Neural progenitor cell (in vitro differentiated cells): ENCODE measurements at regions not wholly inside any gene's neighbourhood (a gene's known extent, or its start where the extent isn't known, plus 50 kb on each side); places are given as distances from the start of the nearest gene placed in this dataset.

Experiments used
- DNase-seq: peaks from one replicate; pipeline ENCODE4 v3.0.0-alpha.2; 2016; ENCODE audit warnings: low spot score
- H2AFZ ChIP-seq: fragments of 200-600 bp; sonication (generic); replicated peaks from 2 replicates; pipeline ENCODE4 v1.6.1; 2016; ENCODE audit warnings: antibody characterized with exemption
- H3F3A ChIP-seq: fragments of 200-600 bp; sonication (generic); 2 replicates; pipeline ENCODE4 v1.6.1; 2016; ENCODE audit warnings: antibody characterized with exemption, low read depth
- H3K27ac ChIP-seq: fragments of 200-600 bp; sonication (generic); 2 replicates; pipeline ENCODE4 v1.5.1; 2016; ENCODE audit warnings: mild to moderate bottlenecking
- H3K27me3 ChIP-seq: fragments of 200-600 bp; sonication (generic); 2 replicates; pipeline ENCODE4 v1.6.1; 2016; ENCODE audit warnings: mild to moderate bottlenecking, moderate library complexity
- H3K36me3 ChIP-seq: fragments of 200-600 bp; sonication (generic); 2 replicates; pipeline ENCODE4 v1.5.1; 2016
- H3K4me1 ChIP-seq: fragments of 200-600 bp; sonication (generic); 2 replicates; pipeline ENCODE4 v1.6.1; 2016; ENCODE audit warnings: mixed run types
- H3K4me2 ChIP-seq: fragments of 200-600 bp; sonication (generic); 2 replicates; pipeline ENCODE4 v1.6.1; 2016
- H3K4me3 ChIP-seq: fragments of 200-600 bp; sonication (generic); 2 replicates; pipeline ENCODE4 v1.5.1; 2016
- H3K79me2 ChIP-seq: fragments of 200-600 bp; sonication (generic); 2 replicates; pipeline ENCODE4 v1.6.1; 2016; ENCODE audit warnings: low read depth
- H3K9ac ChIP-seq: fragments of 200-600 bp; sonication (generic); 2 replicates; pipeline ENCODE4 v1.6.1; 2016
- H3K9me3 ChIP-seq: fragments of 200-600 bp; sonication (generic); 2 replicates; pipeline ENCODE4 v1.5.1; 2016; ENCODE audit warnings: low read depth
- H4K20me1 ChIP-seq: fragments of 200-600 bp; sonication (generic); 2 replicates; pipeline ENCODE4 v1.6.1; 2016; ENCODE audit warnings: low read depth
- H3K27ac Mint-ChIP-seq: 3 replicates; pipeline ENCODE4 v1.8.0; 2021; ENCODE audit warnings: mixed read lengths
- H3K27me3 Mint-ChIP-seq: 2 replicates; pipeline ENCODE4 v1.8.0; 2022; ENCODE audit warnings: low read depth, mild to moderate bottlenecking, inconsistent platforms, moderate library complexity, mixed read lengths; ENCODE audit not compliant: insufficient read depth
- H3K36me3 Mint-ChIP-seq: 3 replicates; pipeline ENCODE4 v1.8.0; 2021; ENCODE audit warnings: mixed read lengths
- H3K4me1 Mint-ChIP-seq: 3 replicates; pipeline ENCODE4 v1.8.0; 2021; ENCODE audit warnings: mixed read lengths
- H3K4me3 Mint-ChIP-seq: 3 replicates; pipeline ENCODE4 v1.8.0; 2021; ENCODE audit warnings: mild to moderate bottlenecking, moderate library complexity, mixed read lengths
- H3K9me3 Mint-ChIP-seq: 3 replicates; pipeline ENCODE4 v1.8.0; 2020; ENCODE audit warnings: mixed read lengths
- EZH2 ChIP-seq: fragments of 200-600 bp; sonication (generic); IDR thresholded peaks from 2 replicates; pipeline ENCODE4 v1.6.1; 2017; ENCODE audit warnings: antibody characterized with exemption, mild to moderate bottlenecking, moderate library complexity
- EZH2phosphoT487 ChIP-seq: fragments of 200-600 bp; sonication (generic); IDR thresholded peaks from 2 replicates; pipeline ENCODE4 v1.6.1; 2017; ENCODE audit warnings: antibody characterized with exemption
- TF ChIP-seq, protein P1 (sequence below): fragments of 200-600 bp; sonication (generic); IDR thresholded peaks from 2 replicates; pipeline ENCODE4 v1.5.1; 2017; ENCODE audit warnings: antibody characterized with exemption, mild to moderate bottlenecking

DNA sequence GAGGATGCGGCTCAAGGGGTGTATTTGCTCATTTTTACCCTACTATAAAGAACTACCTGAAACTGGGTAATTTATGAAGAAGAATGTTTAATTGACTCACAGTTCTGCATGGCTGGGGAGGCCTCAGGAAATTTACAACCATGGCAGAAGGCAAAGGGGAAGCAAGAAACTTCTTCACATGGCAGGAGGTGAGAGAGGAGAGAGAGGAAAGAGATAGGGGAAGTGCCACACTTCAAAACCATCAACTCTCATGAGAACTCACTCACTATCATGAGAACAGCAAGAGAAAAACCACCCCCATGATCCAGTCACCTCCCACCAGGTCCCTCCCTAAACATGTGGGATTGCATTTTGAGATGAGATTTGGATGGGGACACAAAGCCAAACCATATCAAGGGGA lies 192.7 kb downstream of the DIPK2A start:
- H3K36me3 ChIP-seq, result no peaks in the 10 kb centered on the region
- no peaks in the 10 kb centered on the region for H3F3A ChIP-seq
- Mint-ChIP-seq H3K36me3 (no peaks in the 10 kb centered on the region), H3K4me3 (no peak overlapping the region), H3K9me3 (no peaks in the 10 kb centered on the region), H3K4me1 (no peaks in the 10 kb centered on the region), H3K27ac (no peak overlapping the region), H3K27me3 (no peaks in the 10 kb centered on the region)
- no peak overlapping the region for H2AFZ ChIP-seq
- H3K4me1 ChIP-seq, result no peaks in the 10 kb centered on the region
- no peak overlapping the region for H3K4me3 ChIP-seq
- no peak overlapping the region for H3K4me2 ChIP-seq
- no peaks in the 10 kb centered on the region for H3K27me3 ChIP-seq
- H3K9ac ChIP-seq, result no peak overlapping the region
- H3K79me2 ChIP-seq, result no peaks in the 10 kb centered on the region
- no peaks in the 10 kb centered on the region for H4K20me1 ChIP-seq
- TF ChIP-seq EZH2phosphoT487 (no peak), EZH2 (no peak)
- TF ChIP-seq, protein P1, sequence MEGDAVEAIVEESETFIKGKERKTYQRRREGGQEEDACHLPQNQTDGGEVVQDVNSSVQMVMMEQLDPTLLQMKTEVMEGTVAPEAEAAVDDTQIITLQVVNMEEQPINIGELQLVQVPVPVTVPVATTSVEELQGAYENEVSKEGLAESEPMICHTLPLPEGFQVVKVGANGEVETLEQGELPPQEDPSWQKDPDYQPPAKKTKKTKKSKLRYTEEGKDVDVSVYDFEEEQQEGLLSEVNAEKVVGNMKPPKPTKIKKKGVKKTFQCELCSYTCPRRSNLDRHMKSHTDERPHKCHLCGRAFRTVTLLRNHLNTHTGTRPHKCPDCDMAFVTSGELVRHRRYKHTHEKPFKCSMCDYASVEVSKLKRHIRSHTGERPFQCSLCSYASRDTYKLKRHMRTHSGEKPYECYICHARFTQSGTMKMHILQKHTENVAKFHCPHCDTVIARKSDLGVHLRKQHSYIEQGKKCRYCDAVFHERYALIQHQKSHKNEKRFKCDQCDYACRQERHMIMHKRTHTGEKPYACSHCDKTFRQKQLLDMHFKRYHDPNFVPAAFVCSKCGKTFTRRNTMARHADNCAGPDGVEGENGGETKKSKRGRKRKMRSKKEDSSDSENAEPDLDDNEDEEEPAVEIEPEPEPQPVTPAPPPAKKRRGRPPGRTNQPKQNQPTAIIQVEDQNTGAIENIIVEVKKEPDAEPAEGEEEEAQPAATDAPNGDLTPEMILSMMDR, result no peak
- DNase-seq, result no peak
- H3K9me3 ChIP-seq, result no peaks in the 10 kb centered on the region
- H3K27ac ChIP-seq, result no peak overlapping the region

DNA sequence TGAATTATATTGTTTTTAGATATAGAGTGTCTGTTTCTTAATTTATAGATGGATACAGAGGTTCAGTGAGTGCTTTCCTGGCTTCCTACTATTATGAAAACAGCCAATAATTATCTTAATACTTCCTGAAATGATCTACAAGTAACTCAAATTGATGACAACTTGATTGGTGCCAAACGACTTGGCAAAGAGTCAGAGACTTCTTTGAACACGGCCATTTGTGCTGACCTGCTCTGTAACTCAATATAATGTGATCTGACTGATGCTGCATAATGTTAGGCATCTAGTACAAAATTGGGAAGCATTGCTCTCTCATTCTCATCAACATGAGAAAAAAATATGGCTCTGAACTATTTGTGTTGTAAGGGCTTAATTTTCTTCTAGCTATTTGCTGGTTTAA lies 193.9 kb downstream of the DIPK2A start:
- Histone ChIP-seq H3K36me3 (no peaks in the 10 kb centered on the region), H3K4me2 (no peak overlapping the region), H2AFZ (no peak overlapping the region), H3K27me3 (no peaks in the 10 kb centered on the region), H3K4me1 (no peaks in the 10 kb centered on the region), H3K79me2 (no peaks in the 10 kb centered on the region), H3K9ac (no peak overlapping the region), H3K4me3 (no peak overlapping the region), H4K20me1 (no peaks in the 10 kb centered on the region), H3K27ac (no peak overlapping the region), H3K9me3 (no peaks in the 10 kb centered on the region), H3F3A (no peaks in the 10 kb centered on the region)
- peaks cover 4% of the 10 kb centered on the region for H3K4me1 Mint-ChIP-seq
- H3K27ac Mint-ChIP-seq, result no peak overlapping the region
- H3K4me3 Mint-ChIP-seq, result no peak overlapping the region
- H3K36me3 Mint-ChIP-seq, result no peaks in the 10 kb centered on the region
- H3K27me3 Mint-ChIP-seq, result no peaks in the 10 kb centered on the region
- H3K9me3 Mint-ChIP-seq, result no peaks in the 10 kb centered on the region
- TF ChIP-seq EZH2, result no peak
- TF ChIP-seq, protein P1, result no peak
- TF ChIP-seq EZH2phosphoT487, result no peak
- DNase-seq, result no peak

DNA sequence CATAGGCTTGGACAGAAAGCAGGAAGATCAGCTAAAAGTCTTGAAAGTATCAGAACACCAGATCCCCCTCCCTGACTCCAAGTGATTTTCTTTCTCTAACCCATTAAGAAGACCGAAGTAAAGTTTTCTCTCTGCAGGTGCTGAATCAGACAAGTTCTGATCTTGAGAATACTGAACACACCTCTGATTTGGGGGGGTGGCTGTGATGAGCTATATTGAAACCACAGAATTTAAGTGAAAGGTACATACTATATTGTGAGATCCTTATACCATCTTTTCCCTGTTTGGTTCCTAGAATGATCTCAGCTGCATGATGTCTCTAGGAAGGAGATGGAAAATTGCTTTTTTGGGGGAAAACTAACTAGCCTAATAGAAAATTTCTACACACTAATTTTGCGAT lies 196.0 kb downstream of the DIPK2A start:
- no peaks in the 10 kb centered on the region for H3K4me1 ChIP-seq
- H3K79me2 ChIP-seq, result no peaks in the 10 kb centered on the region
- no peak for TF ChIP-seq EZH2phosphoT487
- TF ChIP-seq EZH2, result no peak
- TF ChIP-seq, protein P1, result no peak
- no peak overlapping the region for H3K4me3 ChIP-seq
- H3K4me3 Mint-ChIP-seq, result no peak overlapping the region
- H3K9ac ChIP-seq, result no peak overlapping the region
- no peaks in the 10 kb centered on the region for H4K20me1 ChIP-seq
- H3K4me1 Mint-ChIP-seq, result peaks cover 4% of the 10 kb centered on the region
- no peaks in the 10 kb centered on the region for H3K36me3 ChIP-seq
- H3K36me3 Mint-ChIP-seq, result no peaks in the 10 kb centered on the region
- H3K9me3 ChIP-seq, result no peaks in the 10 kb centered on the region
- no peak overlapping the region for H3K4me2 ChIP-seq
- H3K9me3 Mint-ChIP-seq, result no peaks in the 10 kb centered on the region
- H2AFZ ChIP-seq, result no peak overlapping the region
- no peaks in the 10 kb centered on the region for H3K27me3 ChIP-seq
- no peak for DNase-seq
- no peak overlapping the region for H3K27ac ChIP-seq
- H3K27ac Mint-ChIP-seq, result no peak overlapping the region
- no peaks in the 10 kb centered on the region for H3F3A ChIP-seq
- H3K27me3 Mint-ChIP-seq, result no peaks in the 10 kb centered on the region

DNA sequence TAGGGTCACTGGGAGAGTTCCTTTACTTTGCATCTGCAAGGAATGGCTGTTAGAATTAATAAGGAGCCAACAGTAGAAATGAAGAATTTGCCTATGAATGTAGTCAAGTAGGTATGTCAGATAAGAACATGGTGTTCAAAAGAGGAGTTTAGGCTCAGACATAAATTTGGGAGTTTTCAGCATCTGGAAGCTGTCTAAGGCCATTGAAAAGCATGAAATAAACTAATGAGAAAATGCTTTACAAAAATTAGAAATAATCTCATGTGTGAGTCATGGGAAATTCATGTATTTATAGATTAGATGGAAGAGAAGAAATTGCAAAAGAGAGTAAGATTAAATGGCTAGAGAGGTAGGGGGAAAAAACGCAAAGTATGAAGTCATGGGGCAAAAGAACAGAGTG lies 201.9 kb downstream of the DIPK2A start:
- H3K27me3 ChIP-seq, result no peaks in the 10 kb centered on the region
- H3K4me3 ChIP-seq, result no peak overlapping the region
- no peaks in the 10 kb centered on the region for H3K27me3 Mint-ChIP-seq
- H3K9me3 Mint-ChIP-seq, result no peaks in the 10 kb centered on the region
- no peak for TF ChIP-seq EZH2phosphoT487
- H3K9me3 ChIP-seq, result no peaks in the 10 kb centered on the region
- H3K4me1 Mint-ChIP-seq, result peaks cover 4% of the 10 kb centered on the region
- no peak overlapping the region for H3K27ac ChIP-seq
- no peaks in the 10 kb centered on the region for H4K20me1 ChIP-seq
- no peaks in the 10 kb centered on the region for H3K36me3 Mint-ChIP-seq
- H3F3A ChIP-seq, result no peaks in the 10 kb centered on the region
- no peaks in the 10 kb centered on the region for H3K4me1 ChIP-seq
- no peak overlapping the region for H3K27ac Mint-ChIP-seq
- no peak overlapping the region for H3K4me3 Mint-ChIP-seq
- no peaks in the 10 kb centered on the region for H3K36me3 ChIP-seq
- H3K79me2 ChIP-seq, result no peaks in the 10 kb centered on the region
- H3K9ac ChIP-seq, result no peak overlapping the region
- no peak overlapping the region for H3K4me2 ChIP-seq
- DNase-seq, result no peak
- no peak overlapping the region for H2AFZ ChIP-seq
